Trophoblast cell (in vitro differentiated cells and primary cell): ENCODE measurements at regions not wholly inside any gene's neighbourhood (a gene's known extent, or its start where the extent isn't known, plus 50 kb on each side); places are given as distances from the start of the nearest gene placed in this dataset.

Experiments used
- DNase-seq, 2 donors: peaks; one replicate each; pipeline ENCODE4 v3.0.0-alpha.2; 2016
- H2AFZ ChIP-seq: 2 replicates; pipeline ENCODE4 v1.6.1; 2013; ENCODE audit warnings: low read length, moderate library complexity, mild to moderate bottlenecking; ENCODE audit not compliant: insufficient read depth, poor library complexity
- H2AK5ac ChIP-seq: 2 replicates; pipeline ENCODE4 v1.6.1; 2013; ENCODE audit warnings: mild to moderate bottlenecking, low read length
- H2BK120ac ChIP-seq: 2 replicates; pipeline ENCODE4 v1.6.1; 2013; ENCODE audit warnings: low read length, mild to moderate bottlenecking, moderate library complexity; ENCODE audit not compliant: insufficient read depth, poor library complexity
- H2BK12ac ChIP-seq: 2 replicates; pipeline ENCODE4 v1.6.1; 2013; ENCODE audit warnings: mild to moderate bottlenecking, low read length, moderate library complexity
- H2BK5ac ChIP-seq: 2 replicates; pipeline ENCODE4 v1.6.1; 2013; ENCODE audit warnings: low read length, low read depth, moderate library complexity, mild to moderate bottlenecking; ENCODE audit not compliant: poor library complexity
- H3K14ac ChIP-seq: 2 replicates; pipeline ENCODE4 v1.6.1; 2013; ENCODE audit warnings: mild to moderate bottlenecking, low read length
- H3K18ac ChIP-seq: 2 replicates; pipeline ENCODE4 v1.6.1; 2013; ENCODE audit warnings: mild to moderate bottlenecking, low read length
- H3K23ac ChIP-seq: 2 replicates; pipeline ENCODE4 v1.6.1; 2013; ENCODE audit warnings: low read length
- H3K27ac ChIP-seq: 2 replicates; pipeline ENCODE4 v1.5.1; 2013; ENCODE audit warnings: low read depth, mild to moderate bottlenecking, inconsistent platforms, low read length, moderate library complexity
- H3K27me3 ChIP-seq: 2 replicates; pipeline ENCODE4 v1.6.1; 2013; ENCODE audit warnings: inconsistent platforms, mild to moderate bottlenecking, low read length, moderate library complexity; ENCODE audit not compliant: insufficient read depth
- H3K36me3 ChIP-seq, 2 experiments: 1 replicate in 1 of 2; 2 replicates in 1 of 2; pipeline ENCODE4 v1.6.1; 2013; ENCODE audit warnings: low read length in 2 of 2, mild to moderate bottlenecking in 2 of 2, moderate library complexity in 1 of 2; ENCODE audit not compliant: insufficient read depth in 2 of 2, control insufficient read depth in 1 of 2
- H3K4ac ChIP-seq: 2 replicates; pipeline ENCODE4 v1.6.1; 2013; ENCODE audit warnings: low read depth, mild to moderate bottlenecking, low read length, moderate library complexity
- H3K4me1 ChIP-seq, 2 experiments: 1 replicate in 1 of 2; 2 replicates in 1 of 2; pipeline ENCODE4 v1.6.1; 2013; ENCODE audit warnings: low read length in 2 of 2, mild to moderate bottlenecking in 2 of 2, moderate library complexity in 1 of 2; ENCODE audit not compliant: insufficient read depth in 2 of 2, control insufficient read depth in 1 of 2
- H3K4me2 ChIP-seq: 2 replicates; pipeline ENCODE4 v1.6.1; 2013; ENCODE audit warnings: inconsistent platforms, mild to moderate bottlenecking, low read length, moderate library complexity
- H3K4me3 ChIP-seq: 2 replicates; pipeline ENCODE4 v1.5.1; 2013; ENCODE audit warnings: mild to moderate bottlenecking, low read depth, low read length, inconsistent platforms
- H3K79me1 ChIP-seq: one replicate; pipeline ENCODE4 v1.6.1; 2013; ENCODE audit warnings: low read length
- H3K79me2 ChIP-seq: 2 replicates; pipeline ENCODE4 v1.6.1; 2013; ENCODE audit warnings: low read length, mild to moderate bottlenecking; ENCODE audit not compliant: control insufficient read depth, insufficient read depth, poor library complexity
- H3K9ac ChIP-seq: 2 replicates; pipeline ENCODE4 v1.6.1; 2013; ENCODE audit warnings: mild to moderate bottlenecking, low read length
- H3K9me3 ChIP-seq: 2 replicates; pipeline ENCODE4 v1.6.1; 2013; ENCODE audit warnings: low read depth, mild to moderate bottlenecking, control low read depth, inconsistent platforms, low read length; ENCODE audit not compliant: insufficient read depth
- H4K12ac ChIP-seq: 2 replicates; pipeline ENCODE4 v1.6.1; 2013; ENCODE audit warnings: low read depth, mild to moderate bottlenecking, low read length, moderate library complexity
- H4K8ac ChIP-seq: 2 replicates; pipeline ENCODE4 v1.6.1; 2013; ENCODE audit warnings: low read depth, mild to moderate bottlenecking, low read length, moderate library complexity
- H4K91ac ChIP-seq: one replicate; pipeline ENCODE4 v1.6.1; 2013; ENCODE audit warnings: low read depth, mild to moderate bottlenecking, low read length, moderate library complexity
- WGBS: extraction: QIAGEN DNeasy Blood & Tissue Kit; methylation state at CpG from one replicate; pipeline ENCODE4 v1.1.7; 2013; ENCODE audit warnings: missing lambda C conversion rate; ENCODE audit not compliant: insufficient read length, insufficient coverage; ENCODE audit errors: extremely low coverage; 5-methylcytosine and 5-hydroxymethylcytosine counted together

DNA sequence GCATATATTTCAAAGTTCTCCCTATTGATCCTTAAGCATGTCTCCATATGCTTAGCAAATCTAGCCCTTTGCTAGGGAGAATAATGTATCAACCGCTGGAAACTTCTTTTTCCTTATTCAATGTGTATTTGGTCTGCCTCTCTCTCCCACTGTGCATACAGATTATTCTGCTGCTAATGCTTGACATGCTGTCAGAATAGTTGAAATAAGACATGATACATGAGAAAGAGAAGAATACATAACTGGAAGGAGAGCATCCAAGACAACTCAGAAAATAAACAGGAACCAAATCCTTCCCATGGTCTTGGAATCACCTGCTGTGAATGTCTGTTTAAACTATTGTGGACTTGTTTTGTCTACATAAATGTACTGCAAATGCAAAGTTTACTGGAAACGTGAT, 1103.0 kb downstream of the EFNB2 start:
- H4K12ac ChIP-seq = no peak overlapping the region
- no peak overlapping the region for H4K91ac ChIP-seq
- H3K4me1 ChIP-seq = no peaks in the 10 kb centered on the region
- no peaks in the 10 kb centered on the region for H3K79me1 ChIP-seq
- H2BK5ac ChIP-seq = no peak overlapping the region
- no peak overlapping the region for H2AFZ ChIP-seq
- H4K8ac ChIP-seq = no peak overlapping the region
- no peaks in the 10 kb centered on the region for H3K79me2 ChIP-seq
- WGBS = no CpG with 5 or more reads among the region's 2 CpGs
- no peak overlapping the region for H3K27ac ChIP-seq
- no peak overlapping the region for H3K4me2 ChIP-seq
- no peak overlapping the region for H2BK12ac ChIP-seq
- no peak overlapping the region for H3K23ac ChIP-seq
- no peaks in the 10 kb centered on the region for H3K9me3 ChIP-seq
- no peaks in the 10 kb centered on the region for H3K27me3 ChIP-seq
- H3K4ac ChIP-seq = no peak overlapping the region
- no peak for DNase-seq
- H3K36me3 ChIP-seq = no peaks in the 10 kb centered on the region
- H3K4me3 ChIP-seq = no peak overlapping the region
- no peak overlapping the region for H3K18ac ChIP-seq
- H2AK5ac ChIP-seq = no peak overlapping the region
- H3K14ac ChIP-seq = no peak overlapping the region
- H2BK120ac ChIP-seq = no peak overlapping the region
- no peak overlapping the region for H3K9ac ChIP-seq

GRCh38 chr13:105428811-105429210, 1106.7 kb downstream of the EFNB2 start:
- Histone ChIP-seq H4K12ac (no peak overlapping the region), H2BK5ac (no peak overlapping the region), H2BK120ac (no peak overlapping the region), H4K8ac (no peak overlapping the region), H3K4me3 (no peak overlapping the region), H3K4me1 (no peaks in the 10 kb centered on the region), H3K27me3 (no peaks in the 10 kb centered on the region), H3K79me1 (no peaks in the 10 kb centered on the region), H3K4ac (no peak overlapping the region), H3K27ac (no peak overlapping the region), H4K91ac (no peak overlapping the region), H3K36me3 (no peaks in the 10 kb centered on the region), H3K18ac (no peak overlapping the region), H3K23ac (no peak overlapping the region), H2BK12ac (no peak overlapping the region), H3K4me2 (no peak overlapping the region), H3K9ac (no peak overlapping the region), H3K9me3 (peaks cover 2% of the 10 kb centered on the region), H3K79me2 (no peaks in the 10 kb centered on the region), H2AK5ac (no peak overlapping the region), H2AFZ (no peak overlapping the region), H3K14ac (no peak overlapping the region)
- WGBS = no CpG with 5 or more reads among the region's 2 CpGs
- peak in 1 of 2 donors; percentile 9 for DNase-seq

GRCh38 chr13:105426441-105426840, 1109.0 kb downstream of the EFNB2 start:
- no peak overlapping the region for H2AK5ac ChIP-seq
- no peak overlapping the region for H4K8ac ChIP-seq
- no peak overlapping the region for H3K27ac ChIP-seq
- no peak overlapping the region for H4K12ac ChIP-seq
- H2BK5ac ChIP-seq = no peak overlapping the region
- H3K79me1 ChIP-seq = no peaks in the 10 kb centered on the region
- no peaks in the 10 kb centered on the region for H3K36me3 ChIP-seq
- no peak overlapping the region for H3K23ac ChIP-seq
- H3K9me3 ChIP-seq = peaks cover 2% of the 10 kb centered on the region
- DNase-seq = no peak
- no peak overlapping the region for H2BK12ac ChIP-seq
- no peak overlapping the region for H3K14ac ChIP-seq
- H4K91ac ChIP-seq = no peak overlapping the region
- H2BK120ac ChIP-seq = no peak overlapping the region
- H3K4ac ChIP-seq = no peak overlapping the region
- H3K4me3 ChIP-seq = no peak overlapping the region
- H3K4me2 ChIP-seq = no peak overlapping the region
- no peak overlapping the region for H2AFZ ChIP-seq
- no peak overlapping the region for H3K18ac ChIP-seq
- no peaks in the 10 kb centered on the region for H3K27me3 ChIP-seq
- no peak overlapping the region for H3K9ac ChIP-seq
- no peaks in the 10 kb centered on the region for H3K4me1 ChIP-seq
- H3K79me2 ChIP-seq = no peaks in the 10 kb centered on the region
- no CpG with 5 or more reads among the region's 5 CpGs for WGBS

DNA sequence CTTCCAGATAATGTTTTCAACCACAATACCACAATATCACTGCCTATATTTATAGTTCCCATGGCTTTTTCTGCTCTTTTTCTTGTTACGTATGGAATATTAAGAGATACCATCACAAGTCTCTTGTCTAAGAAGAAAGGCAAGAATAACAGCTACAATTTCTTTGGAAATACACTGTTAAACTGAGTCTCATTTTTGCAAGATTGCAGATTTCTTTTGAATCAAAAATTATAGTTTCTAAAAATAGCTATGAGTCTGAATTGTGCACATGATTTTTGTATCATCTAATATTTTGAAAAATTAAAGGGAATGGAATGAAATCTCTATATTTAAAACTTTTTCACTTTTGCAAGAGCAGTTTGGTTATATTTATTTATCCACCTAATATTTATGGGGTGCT, 1120.8 kb downstream of the EFNB2 start:
- Histone ChIP-seq H3K4me2 (no peak overlapping the region), H3K18ac (no peak overlapping the region), H4K12ac (no peak overlapping the region), H3K9me3 (no peaks in the 10 kb centered on the region), H3K4me3 (no peak overlapping the region), H2AFZ (no peak overlapping the region), H4K91ac (no peak overlapping the region), H3K23ac (no peak overlapping the region), H3K27me3 (no peaks in the 10 kb centered on the region), H4K8ac (no peak overlapping the region), H3K36me3 (no peaks in the 10 kb centered on the region), H3K79me2 (no peaks in the 10 kb centered on the region), H3K79me1 (no peaks in the 10 kb centered on the region), H3K9ac (no peak overlapping the region), H2BK5ac (no peak overlapping the region), H3K27ac (no peak overlapping the region), H3K4ac (no peak overlapping the region), H2BK120ac (no peak overlapping the region), H2AK5ac (no peak overlapping the region), H3K4me1 (no peaks in the 10 kb centered on the region), H2BK12ac (no peak overlapping the region), H3K14ac (no peak overlapping the region)
- DNase-seq = no peak
- WGBS = no CpG with 5 or more reads among the region's 1 CpG
